Activated CD4-positive, CD25-positive, alpha-beta regulatory T cell treated with anti-CD3 and anti-CD28 coated beads, Interleukin-2, amount 50 U/mL, for 24 hours (primary cell): ENCODE measurements at regions not wholly inside any gene's neighbourhood (a gene's known extent, or its start where the extent isn't known, plus 50 kb on each side); places are given as distances from the start of the nearest gene placed in this dataset.
"Not testable (repeated sequence)": the region's sequence is repeated elsewhere in the genome, so short reads cannot be mapped to it uniquely, and the experiment has no call there.

Experiments used
- ATAC-seq, 2 donors: fragments of 150-1000 bp; cut with Tn5 transposase; one replicate each; pipeline ENCODE4 v1.10.0; 2021; ENCODE audit warnings: mild to moderate bottlenecking in 1 of 2, moderate library complexity in 1 of 2

GRCh38 chr7:67484244-67484751, 487.7 kb downstream of the TYW1 start:
- ATAC-seq: no peak

- no peak for ATAC-seq
Observed at GRCh38 chr7:67486401-67486800, 489.8 kb downstream of the TYW1 start.

- ATAC-seq: no peak
Observed at GRCh38 chr7:67487316-67487715, 490.7 kb downstream of the TYW1 start.

- no peak for ATAC-seq
Observed at GRCh38 chr7:67489881-67490280, 493.2 kb downstream of the TYW1 start.

- no peak for ATAC-seq
Observed at GRCh38 chr7:67493366-67493765, 496.7 kb downstream of the TYW1 start.

- ATAC-seq: no peak
Observed at GRCh38 chr7:67496589-67496988, 500.0 kb downstream of the TYW1 start.

- ATAC-seq: not testable (repeated sequence)
Observed at GRCh38 chr7:67497914-67498313, 501.3 kb downstream of the TYW1 start.

GRCh38 chr7:67502929-67503328, 506.3 kb downstream of the TYW1 start:
- no peak for ATAC-seq

GRCh38 chr7:67505449-67505848, 508.8 kb downstream of the TYW1 start:
- ATAC-seq: no peak

GRCh38 chr7:67512481-67512880, 515.8 kb downstream of the TYW1 start:
- no peak for ATAC-seq

- no peak for ATAC-seq
Observed at GRCh38 chr7:67518580-67518979, 521.9 kb downstream of the TYW1 start.

- no peak for ATAC-seq
Observed at GRCh38 chr7:67519171-67519570, 522.5 kb downstream of the TYW1 start.

GRCh38 chr7:67522504-67522903, 525.9 kb downstream of the TYW1 start:
- no peak for ATAC-seq

GRCh38 chr7:67523713-67524112, 527.1 kb downstream of the TYW1 start:
- ATAC-seq: no peak

- no peak for ATAC-seq
Observed at GRCh38 chr7:67525588-67525987, 529.0 kb downstream of the TYW1 start.

GRCh38 chr7:67535241-67535989, 538.8 kb downstream of the TYW1 start:
- no peak for ATAC-seq

GRCh38 chr7:67542916-67543315, 546.3 kb downstream of the TYW1 start:
- no peak for ATAC-seq

- ATAC-seq: no peak
Observed at GRCh38 chr7:67547183-67547907, 550.7 kb downstream of the TYW1 start.

- ATAC-seq: no peak
Observed at GRCh38 chr7:67549126-67549525, 552.5 kb downstream of the TYW1 start.

- ATAC-seq: no peak
Observed at GRCh38 chr7:67550801-67551436, 554.3 kb downstream of the TYW1 start.

- ATAC-seq: no peak
Observed at GRCh38 chr7:67552738-67553137, 556.1 kb downstream of the TYW1 start.

GRCh38 chr7:67553378-67553777, 556.7 kb downstream of the TYW1 start:
- ATAC-seq: no peak

GRCh38 chr7:67554986-67555385, 558.4 kb downstream of the TYW1 start:
- no peak for ATAC-seq

GRCh38 chr7:67564959-67565358, 568.3 kb downstream of the TYW1 start:
- no peak for ATAC-seq
